ENCODE measurements at regions not wholly inside any gene's neighbourhood (a gene's known extent, or its start where the extent isn't known, plus 50 kb on each side); places are given as distances from the start of the nearest gene placed in this dataset.

- Mint-ChIP-seq H3K4me3 (no peak overlapping the region), H3K27ac (no peak overlapping the region), H3K4me1 (no peaks in the 10 kb centered on the region), H3K36me3 (ENCODE audit: low read depth) (no peaks in the 10 kb centered on the region), H3K27me3 (ENCODE audit: low read depth, poor library complexity) (no peaks in the 10 kb centered on the region), H3K9me3 (peaks cover 4% of the 10 kb centered on the region)
- no peak for TF ChIP-seq CTCF (IDR thresholded peaks at IDR 0.05)
- DNase-seq, result no peak
Observed at GRCh38 chr9:71171517-71171916, 50.1 kb upstream of the TRPM3 start.
